Left ventricle myocardium inferior (tissue), 1 donor: ENCODE measurements at regions not wholly inside any gene's neighbourhood (a gene's known extent, or its start where the extent isn't known, plus 50 kb on each side); places are given as distances from the start of the nearest gene placed in this dataset.

ENCODE experiments used
- DNase-seq: peaks from one replicate; pipeline ENCODE4 v3.0.0-alpha.2; 2020
- H3K27ac ChIP-seq: fragments of 200-600 bp; replicated peaks from 2 replicates; pipeline ENCODE4 v1.8.0; 2021
- H3K27me3 ChIP-seq: fragments of 200-600 bp; 2 replicates; pipeline ENCODE4 v1.8.0; 2021; ENCODE audit warnings: low read depth
- H3K36me3 ChIP-seq: fragments of 200-600 bp; 2 replicates; pipeline ENCODE4 v1.8.0; 2021
- H3K4me1 ChIP-seq: fragments of 200-600 bp; 2 replicates; pipeline ENCODE4 v1.8.0; 2021
- H3K4me3 ChIP-seq: fragments of 200-600 bp; 2 replicates; pipeline ENCODE4 v1.8.0; 2021; ENCODE audit warnings: mild to moderate bottlenecking, moderate library complexity
- H3K9me3 ChIP-seq: fragments of 200-600 bp; replicated peaks from 2 replicates; pipeline ENCODE4 v1.8.0; 2021
- intact Hi-C: fragments of 100-400 bp; cut with micrococcal nuclease; formaldehyde crosslinking; loops from one replicate; pipeline ENCODE4 v1.11.0; 2022
- TF ChIP-seq, protein P1 (sequence below): fragments of 200-600 bp; IDR thresholded peaks from 2 replicates; pipeline ENCODE4 v1.8.0; 2021; ENCODE audit warnings: antibody characterized with exemption, mild to moderate bottlenecking, borderline replicate concordance
- donor health status: DM: no; HTN: yes; CAD: no; lungs with severe emphysema.

- Histone ChIP-seq H3K9me3 (no peaks in the 10 kb centered on the region), H3K4me1 (no peaks in the 10 kb centered on the region), H3K36me3 (no peaks in the 10 kb centered on the region), H3K27ac (no peak overlapping the region), H3K27me3 (no peaks in the 10 kb centered on the region), H3K4me3 (no peak overlapping the region)
- DNase-seq = no peak
- TF ChIP-seq, protein P1, sequence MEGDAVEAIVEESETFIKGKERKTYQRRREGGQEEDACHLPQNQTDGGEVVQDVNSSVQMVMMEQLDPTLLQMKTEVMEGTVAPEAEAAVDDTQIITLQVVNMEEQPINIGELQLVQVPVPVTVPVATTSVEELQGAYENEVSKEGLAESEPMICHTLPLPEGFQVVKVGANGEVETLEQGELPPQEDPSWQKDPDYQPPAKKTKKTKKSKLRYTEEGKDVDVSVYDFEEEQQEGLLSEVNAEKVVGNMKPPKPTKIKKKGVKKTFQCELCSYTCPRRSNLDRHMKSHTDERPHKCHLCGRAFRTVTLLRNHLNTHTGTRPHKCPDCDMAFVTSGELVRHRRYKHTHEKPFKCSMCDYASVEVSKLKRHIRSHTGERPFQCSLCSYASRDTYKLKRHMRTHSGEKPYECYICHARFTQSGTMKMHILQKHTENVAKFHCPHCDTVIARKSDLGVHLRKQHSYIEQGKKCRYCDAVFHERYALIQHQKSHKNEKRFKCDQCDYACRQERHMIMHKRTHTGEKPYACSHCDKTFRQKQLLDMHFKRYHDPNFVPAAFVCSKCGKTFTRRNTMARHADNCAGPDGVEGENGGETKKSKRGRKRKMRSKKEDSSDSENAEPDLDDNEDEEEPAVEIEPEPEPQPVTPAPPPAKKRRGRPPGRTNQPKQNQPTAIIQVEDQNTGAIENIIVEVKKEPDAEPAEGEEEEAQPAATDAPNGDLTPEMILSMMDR = no peak
- intact Hi-C loops = no loop called here
Observed at GRCh38 chr4:156335721-156336120, 382.1 kb upstream of the CTSO start.

DNA sequence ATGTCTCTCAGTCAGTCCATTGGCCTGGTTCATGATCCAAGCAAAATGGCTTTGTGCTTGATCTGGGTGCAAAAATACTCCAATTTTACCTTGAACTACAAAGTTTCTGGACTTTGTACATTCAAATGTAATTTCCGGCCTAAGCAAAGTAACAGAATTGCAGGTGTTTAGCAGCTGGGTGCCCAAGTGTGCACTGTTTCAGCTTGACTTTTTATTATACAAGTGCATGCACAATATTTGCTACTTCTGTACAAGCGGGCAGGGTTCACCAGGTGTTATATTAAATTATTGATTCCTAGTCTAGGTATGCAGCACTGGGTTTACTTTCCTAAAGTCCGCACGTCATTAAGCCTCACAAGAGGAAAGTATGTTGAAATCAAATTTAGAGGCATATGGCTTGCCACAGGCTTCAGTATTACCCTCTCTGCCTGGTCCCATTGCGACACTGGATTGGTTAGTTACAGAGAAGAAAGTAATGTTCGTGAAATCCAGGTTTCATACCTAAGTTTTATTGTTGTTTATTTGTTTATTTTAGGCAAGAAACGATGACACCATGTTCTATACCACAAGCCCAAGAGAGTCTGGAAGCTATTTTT lies 376.9 kb upstream of the CTSO start:
- TF ChIP-seq, protein P1 = no peak

DNA sequence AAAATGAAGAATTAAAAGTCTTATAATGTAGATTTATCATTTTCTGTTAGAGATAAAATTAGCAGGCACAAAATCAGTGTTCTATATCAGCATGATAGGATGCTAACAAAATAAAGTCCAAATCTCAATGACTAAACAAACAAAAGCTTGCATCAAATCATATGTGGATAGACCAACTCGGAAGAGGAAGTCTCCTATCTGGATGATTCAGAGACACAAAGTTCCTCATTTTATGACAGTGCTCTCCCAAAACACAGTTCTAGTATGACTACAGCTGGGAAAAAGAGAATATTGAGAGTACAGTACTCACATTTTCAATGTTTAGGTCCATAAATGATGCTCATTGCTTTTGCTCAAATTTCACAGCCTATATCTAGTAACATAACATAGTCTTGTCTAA lies 376.1 kb upstream of the CTSO start:
- Histone ChIP-seq H3K36me3 (no peaks in the 10 kb centered on the region), H3K9me3 (no peaks in the 10 kb centered on the region), H3K4me1 (no peaks in the 10 kb centered on the region), H3K4me3 (no peak overlapping the region), H3K27me3 (no peaks in the 10 kb centered on the region), H3K27ac (no peak overlapping the region)
- intact Hi-C loops = no loop called here
- TF ChIP-seq, protein P1 = no peak
- DNase-seq = no peak

More for the DNA sequence above, 376.9 kb upstream of the CTSO start:
- Histone ChIP-seq H3K4me3 (no peak overlapping the region), H3K27ac (no peak overlapping the region), H3K36me3 (no peaks in the 10 kb centered on the region), H3K4me1 (no peaks in the 10 kb centered on the region), H3K27me3 (no peaks in the 10 kb centered on the region), H3K9me3 (no peaks in the 10 kb centered on the region)
- no peak for DNase-seq
- intact Hi-C loops = no loop called here

GRCh38 chr4:156328882-156329281 lies 375.2 kb upstream of the CTSO start:
- H3K4me1 ChIP-seq = no peaks in the 10 kb centered on the region
- H3K9me3 ChIP-seq = no peaks in the 10 kb centered on the region
- no peak for DNase-seq
- H3K36me3 ChIP-seq = no peaks in the 10 kb centered on the region
- intact Hi-C loops = no loop called here
- H3K4me3 ChIP-seq = no peak overlapping the region
- no peak overlapping the region for H3K27ac ChIP-seq
- H3K27me3 ChIP-seq = no peaks in the 10 kb centered on the region
- TF ChIP-seq, protein P1 = no peak

GRCh38 chr4:156326246-156326645 lies 372.6 kb upstream of the CTSO start:
- H3K4me3 ChIP-seq = no peak overlapping the region
- H3K36me3 ChIP-seq = no peaks in the 10 kb centered on the region
- DNase-seq = no peak
- no peaks in the 10 kb centered on the region for H3K9me3 ChIP-seq
- intact Hi-C loops = no loop called here
- H3K4me1 ChIP-seq = no peaks in the 10 kb centered on the region
- H3K27ac ChIP-seq = no peak overlapping the region
- H3K27me3 ChIP-seq = no peaks in the 10 kb centered on the region
- TF ChIP-seq, protein P1 = no peak
